NB4 (cell line): ENCODE measurements at regions not wholly inside any gene's neighbourhood (a gene's known extent, or its start where the extent isn't known, plus 50 kb on each side); places are given as distances from the start of the nearest gene placed in this dataset.

Source experiments
- POLR2A ChIP-seq: IDR thresholded peaks from 2 replicates; pipeline ENCODE4 v1.6.1; 2011; ENCODE audit warnings: mild to moderate bottlenecking; ENCODE audit not compliant: insufficient read length; ENCODE audit errors: extremely low read depth
- TF ChIP-seq, protein P1 (sequence below): IDR thresholded peaks from one replicate; pipeline ENCODE4 v1.5.1; 2012; ENCODE audit warnings: low read depth, low read length

DNA sequence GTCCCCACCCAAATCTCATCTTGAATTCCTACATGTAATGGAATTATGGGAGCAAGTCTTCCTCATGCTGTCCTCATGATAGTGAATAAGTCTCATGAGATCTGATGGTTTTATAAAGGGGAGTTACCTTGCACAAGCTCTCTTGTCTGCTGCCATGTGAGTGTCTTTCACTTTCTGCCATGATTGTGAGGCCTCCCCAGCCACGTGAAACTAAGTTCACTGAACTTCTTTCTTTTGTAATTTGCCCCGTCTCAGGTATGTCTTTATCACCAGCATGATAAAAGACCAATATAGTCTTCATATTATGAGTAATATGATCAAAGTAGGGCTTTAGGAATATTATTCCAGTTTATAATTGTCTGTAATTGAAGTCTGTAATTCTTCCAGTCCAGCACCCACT is 86.3 kb upstream of the ANO5 start:
- TF ChIP-seq, protein P1, sequence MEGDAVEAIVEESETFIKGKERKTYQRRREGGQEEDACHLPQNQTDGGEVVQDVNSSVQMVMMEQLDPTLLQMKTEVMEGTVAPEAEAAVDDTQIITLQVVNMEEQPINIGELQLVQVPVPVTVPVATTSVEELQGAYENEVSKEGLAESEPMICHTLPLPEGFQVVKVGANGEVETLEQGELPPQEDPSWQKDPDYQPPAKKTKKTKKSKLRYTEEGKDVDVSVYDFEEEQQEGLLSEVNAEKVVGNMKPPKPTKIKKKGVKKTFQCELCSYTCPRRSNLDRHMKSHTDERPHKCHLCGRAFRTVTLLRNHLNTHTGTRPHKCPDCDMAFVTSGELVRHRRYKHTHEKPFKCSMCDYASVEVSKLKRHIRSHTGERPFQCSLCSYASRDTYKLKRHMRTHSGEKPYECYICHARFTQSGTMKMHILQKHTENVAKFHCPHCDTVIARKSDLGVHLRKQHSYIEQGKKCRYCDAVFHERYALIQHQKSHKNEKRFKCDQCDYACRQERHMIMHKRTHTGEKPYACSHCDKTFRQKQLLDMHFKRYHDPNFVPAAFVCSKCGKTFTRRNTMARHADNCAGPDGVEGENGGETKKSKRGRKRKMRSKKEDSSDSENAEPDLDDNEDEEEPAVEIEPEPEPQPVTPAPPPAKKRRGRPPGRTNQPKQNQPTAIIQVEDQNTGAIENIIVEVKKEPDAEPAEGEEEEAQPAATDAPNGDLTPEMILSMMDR: no peak
- TF ChIP-seq POLR2A: no peak
